ENCODE measurements at regions not wholly inside any gene's neighbourhood (a gene's known extent, or its start where the extent isn't known, plus 50 kb on each side); places are given as distances from the start of the nearest gene placed in this dataset.

DNA sequence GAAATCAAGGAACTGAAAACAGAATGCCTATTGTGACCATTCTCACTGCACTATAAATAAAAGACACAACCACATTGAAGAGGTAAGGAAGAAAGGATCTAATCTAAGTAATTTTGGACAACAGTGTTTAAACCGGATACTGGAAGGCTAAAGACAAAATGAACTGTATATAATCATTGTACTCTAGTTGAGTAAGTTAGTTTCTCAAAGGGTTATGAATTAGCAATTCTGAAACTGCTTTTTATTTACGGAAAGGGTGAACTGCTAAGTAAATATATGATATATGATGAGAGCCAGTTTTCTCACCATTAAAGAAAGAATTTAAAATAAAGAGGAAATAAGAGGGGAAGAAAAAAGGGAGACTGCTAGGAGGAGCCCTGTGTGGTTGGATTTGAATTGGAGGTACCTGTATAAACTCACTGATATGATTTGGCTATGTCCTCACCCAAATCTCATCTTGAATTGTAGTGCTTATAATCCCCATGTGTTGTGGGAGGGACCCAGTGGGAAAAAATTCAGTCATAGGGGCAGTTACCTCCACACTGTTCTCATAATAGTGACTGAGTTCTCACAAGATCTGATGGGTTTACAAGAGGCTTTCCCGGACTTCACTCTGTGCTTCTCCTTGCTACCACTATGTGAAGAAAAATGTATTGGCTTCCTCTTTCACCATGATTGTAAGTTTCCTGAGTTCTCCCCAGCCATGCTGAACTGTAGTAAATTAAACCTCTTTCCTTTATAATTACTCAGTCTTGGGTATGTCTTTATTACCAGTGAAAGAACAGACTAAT lies 607.7 kb downstream of the PYDC2 start:
- TF ChIP-seq, protein P1, sequence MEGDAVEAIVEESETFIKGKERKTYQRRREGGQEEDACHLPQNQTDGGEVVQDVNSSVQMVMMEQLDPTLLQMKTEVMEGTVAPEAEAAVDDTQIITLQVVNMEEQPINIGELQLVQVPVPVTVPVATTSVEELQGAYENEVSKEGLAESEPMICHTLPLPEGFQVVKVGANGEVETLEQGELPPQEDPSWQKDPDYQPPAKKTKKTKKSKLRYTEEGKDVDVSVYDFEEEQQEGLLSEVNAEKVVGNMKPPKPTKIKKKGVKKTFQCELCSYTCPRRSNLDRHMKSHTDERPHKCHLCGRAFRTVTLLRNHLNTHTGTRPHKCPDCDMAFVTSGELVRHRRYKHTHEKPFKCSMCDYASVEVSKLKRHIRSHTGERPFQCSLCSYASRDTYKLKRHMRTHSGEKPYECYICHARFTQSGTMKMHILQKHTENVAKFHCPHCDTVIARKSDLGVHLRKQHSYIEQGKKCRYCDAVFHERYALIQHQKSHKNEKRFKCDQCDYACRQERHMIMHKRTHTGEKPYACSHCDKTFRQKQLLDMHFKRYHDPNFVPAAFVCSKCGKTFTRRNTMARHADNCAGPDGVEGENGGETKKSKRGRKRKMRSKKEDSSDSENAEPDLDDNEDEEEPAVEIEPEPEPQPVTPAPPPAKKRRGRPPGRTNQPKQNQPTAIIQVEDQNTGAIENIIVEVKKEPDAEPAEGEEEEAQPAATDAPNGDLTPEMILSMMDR (IDR thresholded peaks at IDR 0.05), result no peak
- no peak for TF ChIP-seq POLR2AphosphoS5 (IDR thresholded peaks at IDR 0.05; ENCODE audit: low read depth, low read length)
- TF ChIP-seq, protein P2, sequence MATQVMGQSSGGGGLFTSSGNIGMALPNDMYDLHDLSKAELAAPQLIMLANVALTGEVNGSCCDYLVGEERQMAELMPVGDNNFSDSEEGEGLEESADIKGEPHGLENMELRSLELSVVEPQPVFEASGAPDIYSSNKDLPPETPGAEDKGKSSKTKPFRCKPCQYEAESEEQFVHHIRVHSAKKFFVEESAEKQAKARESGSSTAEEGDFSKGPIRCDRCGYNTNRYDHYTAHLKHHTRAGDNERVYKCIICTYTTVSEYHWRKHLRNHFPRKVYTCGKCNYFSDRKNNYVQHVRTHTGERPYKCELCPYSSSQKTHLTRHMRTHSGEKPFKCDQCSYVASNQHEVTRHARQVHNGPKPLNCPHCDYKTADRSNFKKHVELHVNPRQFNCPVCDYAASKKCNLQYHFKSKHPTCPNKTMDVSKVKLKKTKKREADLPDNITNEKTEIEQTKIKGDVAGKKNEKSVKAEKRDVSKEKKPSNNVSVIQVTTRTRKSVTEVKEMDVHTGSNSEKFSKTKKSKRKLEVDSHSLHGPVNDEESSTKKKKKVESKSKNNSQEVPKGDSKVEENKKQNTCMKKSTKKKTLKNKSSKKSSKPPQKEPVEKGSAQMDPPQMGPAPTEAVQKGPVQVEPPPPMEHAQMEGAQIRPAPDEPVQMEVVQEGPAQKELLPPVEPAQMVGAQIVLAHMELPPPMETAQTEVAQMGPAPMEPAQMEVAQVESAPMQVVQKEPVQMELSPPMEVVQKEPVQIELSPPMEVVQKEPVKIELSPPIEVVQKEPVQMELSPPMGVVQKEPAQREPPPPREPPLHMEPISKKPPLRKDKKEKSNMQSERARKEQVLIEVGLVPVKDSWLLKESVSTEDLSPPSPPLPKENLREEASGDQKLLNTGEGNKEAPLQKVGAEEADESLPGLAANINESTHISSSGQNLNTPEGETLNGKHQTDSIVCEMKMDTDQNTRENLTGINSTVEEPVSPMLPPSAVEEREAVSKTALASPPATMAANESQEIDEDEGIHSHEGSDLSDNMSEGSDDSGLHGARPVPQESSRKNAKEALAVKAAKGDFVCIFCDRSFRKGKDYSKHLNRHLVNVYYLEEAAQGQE (IDR thresholded peaks at IDR 0.05; ENCODE audit: insufficient read depth in 1 of 2, low read depth in 2 of 2, low read length in 1 of 2), result no peak
- no peak for TF ChIP-seq TCF7L2 (IDR thresholded peaks at IDR 0.05; ENCODE audit: low read depth, low read length)
- no peak for TF ChIP-seq SIN3A (IDR thresholded peaks at IDR 0.05; ENCODE audit: borderline replicate concordance, insufficient read depth, low read depth, low read length)

Data from Panc1 (cell line).